ENCODE measurements at regions not wholly inside any gene's neighbourhood (a gene's known extent, or its start where the extent isn't known, plus 50 kb on each side); places are given as distances from the start of the nearest gene placed in this dataset.
A peak's percentile ranks its signal among the peaks of the same experiment; 100 is the strongest.

- Histone ChIP-seq H3K79me1 (ENCODE audit: low read depth, low read length) (no peaks in the 10 kb centered on the region), H3K23me2 (ENCODE audit: low read depth, low read length) (no peaks in the 10 kb centered on the region; the same call in 1 of the 2 replicates), H3K4ac (replicated peaks; ENCODE audit: insufficient read length, low read depth, low read length) (peak overlapping the region; percentile 78), H4K5ac (ENCODE audit: insufficient read length, low read depth, low read length) (no peak overlapping the region), H3K4me3 (ENCODE audit: extremely low read depth in 1 of 4, insufficient read depth in 2 of 4, low read depth in 3 of 4, low read length in 4 of 4) (peak overlapping the region; percentile 42 to 66 (median 58); a peak in 6 of 8 replicates), H2BK5ac (ENCODE audit: low read depth, low read length) (no peak overlapping the region), H3K27me3 (replicated peaks in 1 of 4; ENCODE audit: control insufficient read depth in 3 of 4, extremely low read depth in 1 of 4, insufficient read depth in 3 of 4, low read length in 3 of 4) (no peaks in the 10 kb centered on the region; a peak in 1 of 7 replicates), H3K14ac (ENCODE audit: insufficient read length) (no peak overlapping the region), H3K79me2 (ENCODE audit: control insufficient read depth in 1 of 2, insufficient read depth in 2 of 2, low read length in 2 of 2) (no peaks in the 10 kb centered on the region), H3K23ac (ENCODE audit: insufficient read length) (no peak overlapping the region), H3K27ac (ENCODE audit: low read depth, low read length) (no peak overlapping the region), H3K4me1 (replicated peaks in 1 of 4; ENCODE audit: control insufficient read depth in 3 of 4, insufficient read depth in 4 of 4, low read length in 3 of 4) (no peaks in the 10 kb centered on the region; a peak in 1 of 7 replicates), H4K20me1 (replicated peaks in 1 of 2; ENCODE audit: control insufficient read depth in 1 of 2, insufficient read depth in 2 of 2, low read length in 2 of 2) (no peaks in the 10 kb centered on the region), H2BK15ac (ENCODE audit: low read length) (0 out of 2 replicates have a peak overlapping the region, but pooled peaks have one; percentile 32), H3K56ac (replicated peaks; ENCODE audit: insufficient read length, low read depth, low read length) (no peak overlapping the region), H2AK5ac (ENCODE audit: low read depth, low read length) (no peak overlapping the region), H3K9ac (replicated peaks in 1 of 4; ENCODE audit: extremely low read depth in 1 of 4, low read depth in 3 of 4, low read length in 3 of 4) (no peak overlapping the region), H3K4me2 (ENCODE audit: insufficient read depth in 1 of 2, low read depth in 2 of 2, low read length in 2 of 2) (peak overlapping the region; percentile 45 to 65), H2AFZ (ENCODE audit: low read length) (0 out of 2 replicates have a peak overlapping the region, but pooled peaks have one; percentile 9), H4K8ac (ENCODE audit: extremely low read depth, insufficient read depth, low read length) (0 out of 2 replicates have a peak overlapping the region, but pooled peaks have one; percentile 41), H4K91ac (replicated peaks; ENCODE audit: insufficient read length, low read length) (no peak overlapping the region), H3K9me3 (ENCODE audit: insufficient read depth in 2 of 2, low read depth in 1 of 2, low read length in 1 of 2) (no peaks in the 10 kb centered on the region), H3K18ac (ENCODE audit: extremely low read depth, low read length) (no peak overlapping the region), H2BK20ac (ENCODE audit: low read length) (no peak overlapping the region), H2BK120ac (replicated peaks; ENCODE audit: low read depth, low read length) (no peak overlapping the region), H2BK12ac (ENCODE audit: low read depth, low read length) (no peak overlapping the region; the same call in 1 of the 2 replicates), H3K36me3 (ENCODE audit: control insufficient read depth in 2 of 4, insufficient read depth in 4 of 4, low read length in 3 of 4) (no peaks in the 10 kb centered on the region)
- ChIA-PET CTCF (ENCODE audit: partially characterized antibody) (interaction anchor here (0.5 to 3.7 kb wide), 18 partner anchors 8 to 529 kb away, joined by 3 to 39 read pairs (median 4); no protein-coding TSS in a partner anchor), POLR2A (ENCODE audit: partially characterized antibody) (interaction anchor here (0.6 to 2.6 kb wide), 6 partner anchors 20 to 456 kb away, joined by 3 to 14 read pairs (median 4); partner anchors contain the start of gene RASAL2)
- DNase-seq (ENCODE audit: low read depth in 1 of 2, low spot score in 2 of 2) (peak in 1 of 2 experiments; percentile 38), FAIRE-seq (no peak)
- WGBS, 2 experiments (ENCODE audit: extremely low coverage in 1 of 2, insufficient coverage in 1 of 2, insufficient read length in 1 of 2, insufficient replicate concordance in 2 of 2, low coverage in 1 of 2, low lambda C conversion rate in 2 of 2, missing lambda C conversion rate in 1 of 2): 92% methylated on average over 11 of the region's 11 CpGs; no CpG with 5 or more reads in 1 of the 2 experiments
- TF ChIP-seq SRF (IDR thresholded peaks at IDR 0.05; ENCODE audit: low read depth, low read length) (no peak), ZNF274 (IDR thresholded peaks at IDR 0.05; ENCODE audit: borderline replicate concordance, extremely low read depth, low read length) (no peak), NANOG (IDR thresholded peaks at IDR 0.05; ENCODE audit: insufficient read depth, low read depth, low read length, poor library complexity, severe bottlenecking) (no peak), TAF1 (IDR thresholded peaks at IDR 0.05; ENCODE audit: low read depth, low read length) (no peak), EGR1 (IDR thresholded peaks at IDR 0.05; ENCODE audit: borderline replicate concordance, low read depth, low read length) (no peak), USF2 (IDR thresholded peaks at IDR 0.05; ENCODE audit: low read length) (no peak), HDAC2 (IDR thresholded peaks at IDR 0.05; ENCODE audit: borderline replicate concordance in 1 of 2, low read depth in 2 of 2, low read length in 2 of 2) (no peak), JUN (IDR thresholded peaks at IDR 0.05; ENCODE audit: low read depth, low read length) (no peak), BACH1 (IDR thresholded peaks at IDR 0.05; ENCODE audit: low read length) (no peak), SP1 (IDR thresholded peaks at IDR 0.05; ENCODE audit: low read depth, low read length) (no peak), SIRT6 (IDR thresholded peaks at IDR 0.05; ENCODE audit: low read length) (no peak)
Observed at GRCh38 chr1:178038372-178038771, 55.5 kb upstream of the RASAL2 start.
